Peyer's patch (tissue), 4 donors: ENCODE measurements at regions not wholly inside any gene's neighbourhood (a gene's known extent, or its start where the extent isn't known, plus 50 kb on each side); places are given as distances from the start of the nearest gene placed in this dataset.

Experiments used
- POLR2A ChIP-seq, 2 donors: fragments of 450-650 bp; IDR thresholded peaks; one replicate each; pipeline ENCODE4 v1.5.1; 2017; ENCODE audit warnings: antibody characterized with exemption in 2 of 2, mild to moderate bottlenecking in 2 of 2, moderate library complexity in 2 of 2
- TF ChIP-seq, protein P1 (sequence below), 6 experiments: fragments of 450-650 bp in 4 of 6; fragments of 200-600 bp in 2 of 6; sonication (generic) in 1 of 6; IDR thresholded peaks; one replicate each; pipeline ENCODE4 v1.5.1; 2017 to 2019; ENCODE audit warnings: antibody characterized with exemption in 6 of 6, mild to moderate bottlenecking in 3 of 6, moderate library complexity in 1 of 6

DNA sequence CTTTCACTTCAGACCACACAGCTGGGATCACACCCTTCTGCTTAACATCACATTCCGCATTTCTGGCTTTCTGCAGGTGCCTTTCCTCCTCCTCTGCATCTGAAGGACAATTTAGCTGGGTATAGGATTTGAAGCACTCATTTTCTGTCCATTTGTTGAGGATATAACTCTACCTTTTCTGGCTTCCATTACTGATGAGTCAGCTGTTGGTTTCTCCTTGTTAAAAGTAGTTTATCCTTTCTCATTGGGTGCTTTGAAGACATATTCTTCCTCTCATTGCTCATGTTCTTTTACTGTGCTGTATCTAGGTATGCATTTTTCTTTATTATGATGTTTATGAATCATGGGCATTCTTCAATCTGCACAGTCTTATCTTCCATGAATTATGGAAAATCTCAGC is 199.3 kb upstream of the SOX1 start:
- TF ChIP-seq, protein P1, sequence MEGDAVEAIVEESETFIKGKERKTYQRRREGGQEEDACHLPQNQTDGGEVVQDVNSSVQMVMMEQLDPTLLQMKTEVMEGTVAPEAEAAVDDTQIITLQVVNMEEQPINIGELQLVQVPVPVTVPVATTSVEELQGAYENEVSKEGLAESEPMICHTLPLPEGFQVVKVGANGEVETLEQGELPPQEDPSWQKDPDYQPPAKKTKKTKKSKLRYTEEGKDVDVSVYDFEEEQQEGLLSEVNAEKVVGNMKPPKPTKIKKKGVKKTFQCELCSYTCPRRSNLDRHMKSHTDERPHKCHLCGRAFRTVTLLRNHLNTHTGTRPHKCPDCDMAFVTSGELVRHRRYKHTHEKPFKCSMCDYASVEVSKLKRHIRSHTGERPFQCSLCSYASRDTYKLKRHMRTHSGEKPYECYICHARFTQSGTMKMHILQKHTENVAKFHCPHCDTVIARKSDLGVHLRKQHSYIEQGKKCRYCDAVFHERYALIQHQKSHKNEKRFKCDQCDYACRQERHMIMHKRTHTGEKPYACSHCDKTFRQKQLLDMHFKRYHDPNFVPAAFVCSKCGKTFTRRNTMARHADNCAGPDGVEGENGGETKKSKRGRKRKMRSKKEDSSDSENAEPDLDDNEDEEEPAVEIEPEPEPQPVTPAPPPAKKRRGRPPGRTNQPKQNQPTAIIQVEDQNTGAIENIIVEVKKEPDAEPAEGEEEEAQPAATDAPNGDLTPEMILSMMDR (IDR thresholded peaks at IDR 0.05): no peak
- no peak for TF ChIP-seq POLR2A (IDR thresholded peaks at IDR 0.05)
